A204.1 (cell line): ENCODE measurements at regions not wholly inside any gene's neighbourhood (a gene's known extent, or its start where the extent isn't known, plus 50 kb on each side); places are given as distances from the start of the nearest gene placed in this dataset.
"Not testable (repeated sequence)": the region's sequence is repeated elsewhere in the genome, so short reads cannot be mapped to it uniquely, and the experiment has no call there.

Experiments
- FAIRE-seq: peaks from 2 replicates; lab custom pipeline; 2012; peaks lifted over from hg19 to GRCh38; lab: Jason Lieb, UNC

GRCh38 chr15:39030291-39031070, 465.9 kb upstream of the RASGRP1 start:
- FAIRE-seq, result no peak

GRCh38 chr15:39031596-39031995, 467.0 kb upstream of the RASGRP1 start:
- no peak for FAIRE-seq

GRCh38 chr15:39034816-39035215, 470.2 kb upstream of the RASGRP1 start:
- no peak for FAIRE-seq

GRCh38 chr15:39037611-39038010, 473.0 kb upstream of the RASGRP1 start:
- FAIRE-seq, result not testable (repeated sequence)

- FAIRE-seq, result no peak
Measured at GRCh38 chr15:39040861-39041260, 476.2 kb upstream of the RASGRP1 start.

GRCh38 chr15:39041979-39042495, 477.4 kb upstream of the RASGRP1 start:
- FAIRE-seq, result no peak

GRCh38 chr15:39051626-39052322, 487.2 kb upstream of the RASGRP1 start:
- FAIRE-seq, result no peak

- no peak for FAIRE-seq
Measured at GRCh38 chr15:39052323-39052705, 487.7 kb upstream of the RASGRP1 start.

GRCh38 chr15:39053480-39053879, 488.9 kb upstream of the RASGRP1 start:
- FAIRE-seq, result no peak

GRCh38 chr15:39054128-39054732, 489.6 kb upstream of the RASGRP1 start:
- no peak for FAIRE-seq

GRCh38 chr15:39056357-39056756, 491.7 kb upstream of the RASGRP1 start:
- FAIRE-seq, result no peak

- no peak for FAIRE-seq
Measured at GRCh38 chr15:39058351-39059131, 493.9 kb upstream of the RASGRP1 start.

- no peak for FAIRE-seq
Measured at GRCh38 chr15:39059917-39060316, 495.3 kb upstream of the RASGRP1 start.

GRCh38 chr15:39061952-39062464, 497.4 kb upstream of the RASGRP1 start:
- no peak for FAIRE-seq

GRCh38 chr15:39066677-39067076, 502.1 kb upstream of the RASGRP1 start:
- no peak for FAIRE-seq

GRCh38 chr15:39074341-39074985, 506.4 kb upstream of the THBS1 start:
- FAIRE-seq, result no peak

- FAIRE-seq, result no peak
Measured at GRCh38 chr15:39075311-39075710, 505.6 kb upstream of the THBS1 start.

GRCh38 chr15:39075756-39076341, 505.0 kb upstream of the THBS1 start:
- no peak for FAIRE-seq

- no peak for FAIRE-seq
Measured at GRCh38 chr15:39078026-39078425, 502.9 kb upstream of the THBS1 start.

- no peak for FAIRE-seq
Measured at GRCh38 chr15:39079296-39079847, 501.5 kb upstream of the THBS1 start.

- FAIRE-seq, result no peak
Measured at GRCh38 chr15:39083213-39083612, 497.7 kb upstream of the THBS1 start.
